GM21367 (cell line): ENCODE measurements at regions not wholly inside any gene's neighbourhood (a gene's known extent, or its start where the extent isn't known, plus 50 kb on each side); places are given as distances from the start of the nearest gene placed in this dataset.

Experiments
- ATAC-seq: cut with Tn5 transposase; IDR thresholded peaks from one replicate; pipeline ENCODE4 v1.9.1; 2021; ENCODE audit not compliant: unreplicated experiment

DNA sequence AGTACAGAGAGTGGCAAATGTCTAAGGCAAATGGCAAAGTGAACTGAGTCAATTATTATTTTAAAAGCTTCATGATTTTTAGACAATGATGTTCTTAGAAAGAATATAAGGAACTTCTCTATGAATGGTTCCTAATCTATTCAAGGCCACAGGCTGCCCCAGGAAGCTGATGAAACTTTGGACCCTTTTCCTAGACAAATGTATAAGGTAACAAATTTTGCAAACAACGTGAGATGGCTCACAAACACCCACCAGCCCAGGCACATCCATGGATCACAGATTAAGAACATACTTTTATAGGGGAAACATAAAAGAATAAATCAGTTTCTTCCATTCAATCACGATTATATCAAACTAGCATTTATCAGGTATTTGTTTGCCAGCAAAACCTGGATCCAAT, 659.0 kb downstream of the IRS1 start:
- ATAC-seq, result no peak

DNA sequence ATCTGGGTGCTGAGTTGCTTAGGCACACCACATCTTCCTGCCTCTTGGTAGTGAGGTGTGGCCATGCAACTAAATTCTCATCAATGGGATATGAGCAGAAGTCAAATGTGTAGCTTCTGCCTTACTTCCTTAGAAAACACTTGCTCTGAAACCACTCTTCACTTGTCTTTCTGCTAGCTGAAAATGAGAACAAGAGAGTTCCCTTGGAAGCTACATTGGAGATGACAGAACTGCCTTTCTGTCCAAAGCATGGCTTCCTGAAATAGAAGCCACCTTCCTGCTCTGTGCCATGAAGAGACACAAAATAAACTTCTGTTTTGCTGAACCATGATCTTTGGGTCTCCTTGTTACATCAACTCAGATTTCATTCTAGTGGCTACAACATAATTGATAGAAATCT, 659.9 kb downstream of the IRS1 start:
- ATAC-seq, result no peak

DNA sequence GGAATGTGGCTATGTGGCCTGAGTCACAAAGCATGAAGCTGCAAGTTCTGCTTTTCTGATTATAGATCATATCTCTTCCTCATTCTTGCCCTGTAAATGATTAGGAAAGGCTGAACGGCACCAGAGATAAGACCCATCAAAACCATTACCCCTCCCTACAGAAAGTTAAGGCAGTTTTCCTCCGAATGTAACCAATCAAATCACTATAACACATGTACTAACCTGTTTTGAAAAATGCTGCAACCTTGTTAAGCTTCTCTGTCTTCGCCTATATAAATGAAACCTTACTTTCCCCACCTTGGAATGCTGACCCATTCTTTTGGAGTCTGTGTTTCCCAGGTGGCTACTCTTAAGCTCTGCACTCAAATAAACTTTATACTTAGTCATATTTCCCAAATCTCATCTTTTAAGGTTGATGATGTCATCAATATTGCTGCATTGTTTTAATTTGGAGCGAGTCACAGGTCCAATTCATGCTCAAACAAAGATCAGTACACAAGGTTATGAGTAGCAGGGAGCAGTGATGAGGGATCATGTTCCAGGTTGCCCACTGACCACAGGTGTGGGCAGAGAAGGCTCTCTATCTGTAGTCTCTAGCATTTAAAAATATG, 662.3 kb downstream of the IRS1 start:
- no peak for ATAC-seq

DNA sequence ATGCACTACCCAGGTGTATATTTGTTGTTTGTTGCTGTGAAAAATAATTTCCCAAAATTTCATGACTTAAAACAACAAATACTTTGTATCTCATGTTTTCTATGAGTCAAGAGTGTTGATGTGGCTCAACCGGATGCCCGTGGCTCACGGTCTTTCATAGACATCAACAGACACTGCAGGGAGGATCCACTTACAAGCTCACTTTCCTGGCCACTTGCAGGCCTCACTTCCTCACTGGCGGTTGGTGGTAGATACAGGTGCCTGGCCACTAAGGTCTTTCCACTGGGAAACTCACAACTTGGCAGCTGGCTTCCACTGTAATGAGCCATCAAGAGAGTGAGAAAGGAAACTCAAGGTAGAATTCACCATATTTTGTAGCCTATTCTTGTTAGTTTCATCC, 662.9 kb downstream of the IRS1 start:
- ATAC-seq, result no peak

- no peak for ATAC-seq
These were observed 663.6 kb downstream of the IRS1 start for GRCh38 chr2:226135861-226136548.

- ATAC-seq, result no peak
These were observed 667.1 kb downstream of the IRS1 start for GRCh38 chr2:226132323-226133215.

DNA sequence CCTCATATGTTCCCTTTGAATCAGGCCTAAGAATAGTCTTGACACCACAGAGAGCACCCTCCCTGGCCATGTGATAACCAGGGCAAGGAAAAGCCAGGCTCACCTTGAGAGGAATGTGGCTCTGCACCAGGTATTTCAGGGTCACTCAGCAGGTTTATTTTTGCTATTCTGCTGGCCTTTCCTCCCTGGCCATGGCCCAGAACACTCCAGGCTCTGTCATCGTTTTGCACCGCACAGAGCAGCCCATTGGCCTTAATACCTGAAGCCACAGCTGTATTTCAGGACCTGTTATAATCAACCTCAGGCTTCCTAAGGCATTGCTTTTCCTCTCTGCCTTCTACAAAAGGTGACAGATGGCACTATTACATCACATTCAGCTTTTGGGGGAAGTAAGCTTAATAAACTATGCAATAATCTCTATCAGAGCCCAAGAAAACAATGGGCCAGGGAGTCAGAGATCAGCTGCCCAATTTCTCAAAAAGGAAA, 668.3 kb downstream of the IRS1 start:
- no peak for ATAC-seq

- ATAC-seq, result no peak
These were observed 669.4 kb downstream of the IRS1 start for GRCh38 chr2:226130192-226130591.

DNA sequence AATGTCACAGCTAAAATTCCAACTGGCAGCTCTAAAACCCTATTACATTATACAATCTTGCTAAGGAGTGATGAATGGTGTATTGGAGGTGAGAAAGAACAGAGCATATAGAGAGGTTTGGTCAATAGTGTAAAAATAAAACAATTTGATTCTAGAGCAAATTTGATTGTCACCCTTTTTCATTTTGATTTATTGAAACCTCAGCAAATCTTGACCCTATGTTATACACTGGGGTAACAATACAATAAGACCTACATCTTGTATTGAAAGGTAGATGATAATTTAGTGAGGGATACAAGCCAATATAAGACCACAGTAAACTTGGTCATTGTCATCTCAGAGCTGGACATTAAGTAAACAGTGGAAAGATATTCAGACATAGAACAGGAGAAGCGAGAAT, 671.9 kb downstream of the IRS1 start:
- ATAC-seq, result no peak

- no peak for ATAC-seq
These were observed 673.5 kb downstream of the IRS1 start for GRCh38 chr2:226126104-226126503.

- ATAC-seq, result no peak
These were observed 674.3 kb downstream of the IRS1 start for GRCh38 chr2:226125176-226125883.

DNA sequence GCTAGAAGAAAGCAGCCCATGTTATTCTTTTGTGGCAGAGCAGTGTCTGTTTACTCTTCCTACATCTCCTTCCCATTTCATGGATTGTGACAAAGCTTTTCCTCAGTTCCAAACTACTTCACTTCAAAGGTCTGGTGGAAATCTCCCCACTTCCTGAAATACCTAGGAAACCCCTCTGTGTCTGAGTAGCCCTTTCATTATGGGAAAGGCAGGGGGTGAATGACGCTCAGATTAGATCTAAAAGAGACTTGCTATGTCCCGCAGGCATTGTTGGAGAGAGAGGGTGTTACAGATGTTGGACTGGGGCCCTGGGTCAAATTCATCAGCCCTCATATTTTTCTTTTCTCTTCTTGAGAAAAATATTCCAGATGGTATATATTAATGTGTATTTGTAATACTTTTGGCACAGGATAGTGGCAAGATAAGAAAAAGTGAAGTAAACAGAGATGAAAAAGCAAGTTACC, 675.0 kb downstream of the IRS1 start:
- ATAC-seq, result no peak

DNA sequence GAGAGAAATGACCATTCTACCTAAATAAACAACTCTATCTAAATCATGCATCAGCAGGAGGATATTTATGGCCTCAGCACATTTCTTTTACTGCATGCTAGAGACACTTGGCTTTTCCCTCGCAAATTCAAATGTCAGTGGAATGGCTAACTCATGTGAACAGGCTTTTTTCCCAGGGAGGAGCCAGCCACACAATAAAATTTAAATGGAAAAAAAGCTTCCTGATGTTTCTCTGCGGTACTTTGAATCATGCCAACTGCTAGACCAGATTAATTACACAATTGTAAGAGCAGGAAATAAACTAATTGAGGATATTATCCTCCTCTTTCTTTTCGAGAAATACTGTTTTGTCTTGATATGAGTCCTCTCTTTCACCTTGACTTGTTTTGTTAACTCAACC, 676.3 kb downstream of the IRS1 start:
- ATAC-seq, result no peak

GRCh38 chr2:226122041-226122440, 677.6 kb downstream of the IRS1 start:
- ATAC-seq, result no peak

GRCh38 chr2:226121046-226121738, 678.4 kb downstream of the IRS1 start:
- ATAC-seq, result no peak

GRCh38 chr2:226118471-226119429, 680.9 kb downstream of the IRS1 start:
- no peak for ATAC-seq

DNA sequence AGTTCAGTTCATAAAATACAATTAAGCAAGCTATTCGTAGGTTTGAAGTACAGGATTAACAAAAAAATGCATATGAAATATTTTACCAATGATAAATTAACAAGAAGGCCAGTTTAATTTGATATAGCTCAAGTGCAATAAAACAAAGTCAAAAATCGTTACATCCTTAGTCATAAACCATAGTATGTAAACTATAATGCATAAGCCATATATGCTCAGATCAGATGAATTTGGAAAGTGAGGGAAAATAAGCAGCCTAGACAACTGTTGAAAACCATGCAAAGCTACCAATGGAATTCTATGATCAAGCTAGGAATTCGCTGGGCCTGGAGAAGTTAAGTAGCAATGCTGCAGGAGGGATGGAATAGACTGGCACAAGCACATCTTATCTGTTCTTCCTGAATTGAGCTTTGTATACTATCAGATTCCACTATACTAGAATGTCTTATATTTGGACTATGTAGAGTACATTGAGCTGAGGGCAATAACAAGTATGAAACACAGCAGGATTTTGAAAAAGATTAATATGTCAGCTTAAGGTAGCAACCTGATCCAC, 682.0 kb downstream of the IRS1 start:
- ATAC-seq, result no peak

- no peak for ATAC-seq
These were observed 683.3 kb downstream of the IRS1 start for GRCh38 chr2:226116346-226116745.

DNA sequence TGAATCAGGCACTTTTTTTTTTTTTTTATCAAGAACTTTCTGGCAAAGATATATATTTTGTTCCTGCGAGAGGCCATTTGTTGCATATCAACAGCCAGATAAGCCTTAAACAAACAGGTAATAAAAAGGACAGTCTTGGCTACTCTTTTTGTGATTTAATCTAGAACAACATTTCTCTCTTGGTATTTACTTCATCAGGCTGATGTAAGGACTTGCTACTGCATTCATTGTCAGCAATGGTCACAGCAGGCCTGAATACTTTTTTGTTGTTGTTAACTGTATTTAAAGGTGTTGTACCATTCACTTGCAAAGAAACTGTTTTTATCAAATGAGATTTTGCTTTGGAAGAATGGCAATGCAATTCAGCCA, 683.8 kb downstream of the IRS1 start:
- ATAC-seq, result no peak
